ENCODE measurements at regions not wholly inside any gene's neighbourhood (a gene's known extent, or its start where the extent isn't known, plus 50 kb on each side); places are given as distances from the start of the nearest gene placed in this dataset.

- no peak overlapping the region for H3K27ac ChIP-seq (ENCODE audit: low read depth, low read length)
- H3K79me1 ChIP-seq (ENCODE audit: low read depth, low read length), result no peaks in the 10 kb centered on the region
- H3K36me3 ChIP-seq (ENCODE audit: control insufficient read depth in 2 of 4, insufficient read depth in 4 of 4, low read length in 3 of 4), result peaks cover 0 to 3% (median 0%) of the 10 kb centered on the region in 4 experiments; a peak in 2 of 8 replicates
- H4K20me1 ChIP-seq (replicated peaks in 1 of 2; ENCODE audit: control insufficient read depth in 1 of 2, insufficient read depth in 2 of 2, low read length in 2 of 2), result no peaks in the 10 kb centered on the region
- H4K8ac ChIP-seq (ENCODE audit: extremely low read depth, insufficient read depth, low read length), result no peak overlapping the region
- H3K27me3 ChIP-seq (replicated peaks in 1 of 4; ENCODE audit: control insufficient read depth in 3 of 4, extremely low read depth in 1 of 4, insufficient read depth in 3 of 4, low read length in 3 of 4), result no peaks in the 10 kb centered on the region
- no peaks in the 10 kb centered on the region; the same call in 1 of the 2 replicates for H3K23me2 ChIP-seq (ENCODE audit: low read depth, low read length)
- H3K9me3 ChIP-seq (ENCODE audit: insufficient read depth in 2 of 2, low read depth in 1 of 2, low read length in 1 of 2), result peaks cover 11 to 16% of the 10 kb centered on the region in 2 experiments
- no peaks in the 10 kb centered on the region for H3K4me1 ChIP-seq (replicated peaks in 1 of 4; ENCODE audit: control insufficient read depth in 3 of 4, insufficient read depth in 4 of 4, low read length in 3 of 4)
- WGBS, 2 experiments (ENCODE audit: extremely low coverage in 1 of 2, insufficient coverage in 1 of 2, insufficient read length in 1 of 2, insufficient replicate concordance in 2 of 2, low coverage in 1 of 2, low lambda C conversion rate in 2 of 2, missing lambda C conversion rate in 1 of 2), result 88% methylated on average over 1 of the region's 1 CpG; no CpG with 5 or more reads in 1 of the 2 experiments
- no peak overlapping the region for H3K14ac ChIP-seq (ENCODE audit: insufficient read length)
- H2BK12ac ChIP-seq (ENCODE audit: low read depth, low read length), result no peak overlapping the region
- no peak for DNase-seq (ENCODE audit: low read depth in 1 of 2, low spot score in 2 of 2)
- H3K79me2 ChIP-seq (ENCODE audit: control insufficient read depth in 1 of 2, insufficient read depth in 2 of 2, low read length in 2 of 2), result no peaks in the 10 kb centered on the region
- no peak overlapping the region for H3K56ac ChIP-seq (replicated peaks; ENCODE audit: insufficient read length, low read depth, low read length)
- ChIA-PET POLR2A (ENCODE audit: partially characterized antibody) (no interaction called here), CTCF (ENCODE audit: partially characterized antibody) (interaction anchor here (0.8 to 1.1 kb wide), 3 partner anchors 10 to 129 kb away, joined by 3 to 4 read pairs (median 3); no protein-coding TSS in a partner anchor)
- H2BK15ac ChIP-seq (ENCODE audit: low read length), result no peak overlapping the region
- no peak overlapping the region for H2BK120ac ChIP-seq (replicated peaks; ENCODE audit: low read depth, low read length)
- no peak overlapping the region for H2AFZ ChIP-seq (ENCODE audit: low read length)
- no peak overlapping the region for H3K4ac ChIP-seq (replicated peaks; ENCODE audit: insufficient read length, low read depth, low read length)
- FAIRE-seq, result no peak
- H3K9ac ChIP-seq (replicated peaks in 1 of 4; ENCODE audit: extremely low read depth in 1 of 4, low read depth in 3 of 4, low read length in 3 of 4), result no peak overlapping the region
- H2AK5ac ChIP-seq (ENCODE audit: low read depth, low read length), result no peak overlapping the region
- H4K91ac ChIP-seq (replicated peaks; ENCODE audit: insufficient read length, low read length), result no peak overlapping the region
- H3K18ac ChIP-seq (ENCODE audit: extremely low read depth, low read length), result no peak overlapping the region
- no peak overlapping the region for H3K23ac ChIP-seq (ENCODE audit: insufficient read length)
- H3K4me3 ChIP-seq (ENCODE audit: extremely low read depth in 1 of 4, insufficient read depth in 2 of 4, low read depth in 3 of 4, low read length in 4 of 4), result no peak overlapping the region
- H3K4me2 ChIP-seq (ENCODE audit: insufficient read depth in 1 of 2, low read depth in 2 of 2, low read length in 2 of 2), result no peak overlapping the region
- no peak overlapping the region for H2BK5ac ChIP-seq (ENCODE audit: low read depth, low read length)
- H2BK20ac ChIP-seq (ENCODE audit: low read length), result no peak overlapping the region
- no peak overlapping the region for H4K5ac ChIP-seq (ENCODE audit: insufficient read length, low read depth, low read length)
- TF ChIP-seq, protein P1, sequence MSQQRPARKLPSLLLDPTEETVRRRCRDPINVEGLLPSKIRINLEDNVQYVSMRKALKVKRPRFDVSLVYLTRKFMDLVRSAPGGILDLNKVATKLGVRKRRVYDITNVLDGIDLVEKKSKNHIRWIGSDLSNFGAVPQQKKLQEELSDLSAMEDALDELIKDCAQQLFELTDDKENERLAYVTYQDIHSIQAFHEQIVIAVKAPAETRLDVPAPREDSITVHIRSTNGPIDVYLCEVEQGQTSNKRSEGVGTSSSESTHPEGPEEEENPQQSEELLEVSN (IDR thresholded peaks at IDR 0.05), result no peak
- TF ChIP-seq CHD1 (IDR thresholded peaks at IDR 0.05; ENCODE audit: low read depth, low read length) (no peak), KDM5A (IDR thresholded peaks at IDR 0.05; ENCODE audit: low read length) (no peak), SRF (IDR thresholded peaks at IDR 0.05; ENCODE audit: low read depth, low read length) (no peak), MAFK (IDR thresholded peaks at IDR 0.05; ENCODE audit: low read depth, low read length) (no peak), SIX5 (IDR thresholded peaks at IDR 0.05; ENCODE audit: low read depth, low read length) (no peak)
Observed at GRCh38 chr12:46506961-46507360, 134.4 kb upstream of the SLC38A2 start.
